ENCODE measurements at regions not wholly inside any gene's neighbourhood (a gene's known extent, or its start where the extent isn't known, plus 50 kb on each side); places are given as distances from the start of the nearest gene placed in this dataset.

GRCh38 chr10:52956861-52957260 lies 184.3 kb upstream of the MBL2 start:
- TF ChIP-seq CTCF (IDR thresholded peaks at IDR 0.05; ENCODE audit: low read length) (no peak), EZH2 (IDR thresholded peaks at IDR 0.05; ENCODE audit: borderline replicate concordance, low read length) (no peak)

All from OCI-LY1 (cell line).